Esophagus squamous epithelium (tissue), 4 donors: ENCODE measurements at regions not wholly inside any gene's neighbourhood (a gene's known extent, or its start where the extent isn't known, plus 50 kb on each side); places are given as distances from the start of the nearest gene placed in this dataset.

Source experiments
- CTCF ChIP-seq, 6 experiments: fragments of 450-650 bp in 4 of 6; fragments of 200-600 bp in 2 of 6; sonication (generic) in 2 of 6; IDR thresholded peaks; one replicate each; pipeline ENCODE4 v1.5.1; 2016 to 2019; ENCODE audit warnings: antibody characterized with exemption in 6 of 6, mild to moderate bottlenecking in 4 of 6, moderate library complexity in 4 of 6
- POLR2A ChIP-seq, 4 donors: fragments of 450-650 bp; IDR thresholded peaks; one replicate each; pipeline ENCODE4 v1.6.1; 2017; ENCODE audit warnings: antibody characterized with exemption in 4 of 4, mild to moderate bottlenecking in 4 of 4, moderate library complexity in 3 of 4

- TF ChIP-seq CTCF (IDR thresholded peaks at IDR 0.05), result no peak
- TF ChIP-seq POLR2A (IDR thresholded peaks at IDR 0.05), result no peak
Measured at GRCh38 chrX:96455078-96455477, 229.6 kb upstream of the DIAPH2 start.
